ENCODE measurements at regions not wholly inside any gene's neighbourhood (a gene's known extent, or its start where the extent isn't known, plus 50 kb on each side); places are given as distances from the start of the nearest gene placed in this dataset.

- Histone ChIP-seq H3K4me1 (no peaks in the 10 kb centered on the region), H3K27ac (no peak overlapping the region), H3K9me3 (no peaks in the 10 kb centered on the region), H3K36me3 (no peaks in the 10 kb centered on the region), H3K27me3 (no peaks in the 10 kb centered on the region), H3K4me3 (no peak overlapping the region)
- no peak for TF ChIP-seq POLR2A (IDR thresholded peaks at IDR 0.05)
- TF ChIP-seq CTCF (IDR thresholded peaks at IDR 0.05): no peak
- no peak for DNase-seq
Measured at GRCh38 chr14:58815161-58815701, 177.5 kb downstream of the DACT1 start.

GRCh38 chr14:58815794-58816193 is 178.0 kb downstream of the DACT1 start:
- no peak overlapping the region for H3K27ac ChIP-seq
- no peaks in the 10 kb centered on the region for H3K36me3 ChIP-seq
- no peaks in the 10 kb centered on the region for H3K4me1 ChIP-seq
- no peak for TF ChIP-seq POLR2A (IDR thresholded peaks at IDR 0.05)
- no peak for TF ChIP-seq CTCF (IDR thresholded peaks at IDR 0.05)
- no peaks in the 10 kb centered on the region for H3K9me3 ChIP-seq
- H3K27me3 ChIP-seq: no peaks in the 10 kb centered on the region
- no peak overlapping the region for H3K4me3 ChIP-seq
- no peak for DNase-seq

- TF ChIP-seq CTCF (IDR thresholded peaks at IDR 0.05) (no peak), POLR2A (IDR thresholded peaks at IDR 0.05) (no peak)
- H3K36me3 ChIP-seq: no peaks in the 10 kb centered on the region
- no peaks in the 10 kb centered on the region for H3K27me3 ChIP-seq
- no peaks in the 10 kb centered on the region for H3K4me1 ChIP-seq
- H3K9me3 ChIP-seq: no peaks in the 10 kb centered on the region
- H3K27ac ChIP-seq: no peak overlapping the region
- no peak overlapping the region for H3K4me3 ChIP-seq
- no peak for DNase-seq
Measured at GRCh38 chr14:58816416-58817115, 178.8 kb downstream of the DACT1 start.

- no peak overlapping the region for H3K27ac ChIP-seq
- H3K27me3 ChIP-seq: no peaks in the 10 kb centered on the region
- no peaks in the 10 kb centered on the region for H3K36me3 ChIP-seq
Measured at GRCh38 chr14:58817846-58818245, 180.1 kb downstream of the DACT1 start.

GRCh38 chr14:58820032-58820431 is 182.3 kb downstream of the DACT1 start:
- Histone ChIP-seq H3K4me1 (no peaks in the 10 kb centered on the region), H3K27ac (no peak overlapping the region), H3K4me3 (no peak overlapping the region), H3K27me3 (no peaks in the 10 kb centered on the region), H3K36me3 (no peaks in the 10 kb centered on the region), H3K9me3 (no peaks in the 10 kb centered on the region)
- no peak for TF ChIP-seq CTCF (IDR thresholded peaks at IDR 0.05)
- TF ChIP-seq POLR2A (IDR thresholded peaks at IDR 0.05): no peak
- no peak for DNase-seq

More at GRCh38 chr14:58817846-58818245, 180.1 kb downstream of the DACT1 start:
- no peak for DNase-seq
- H3K9me3 ChIP-seq: no peaks in the 10 kb centered on the region
- no peak overlapping the region for H3K4me3 ChIP-seq
- H3K4me1 ChIP-seq: no peaks in the 10 kb centered on the region
- TF ChIP-seq POLR2A (IDR thresholded peaks at IDR 0.05) (no peak), CTCF (IDR thresholded peaks at IDR 0.05) (no peak)

Data from Peyer's patch (tissue), 4 donors.